GM21381 (cell line): ENCODE measurements at regions not wholly inside any gene's neighbourhood (a gene's known extent, or its start where the extent isn't known, plus 50 kb on each side); places are given as distances from the start of the nearest gene placed in this dataset.
A peak's percentile ranks its signal among the peaks of the same experiment; 100 is the strongest.

ENCODE experiments used
- ATAC-seq: cut with Tn5 transposase; IDR thresholded peaks from one replicate; pipeline ENCODE4 v1.9.1; 2021; ENCODE audit warnings: mild to moderate bottlenecking, moderate library complexity; ENCODE audit not compliant: unreplicated experiment

GRCh38 chr16:63361032-63361624 lies 1324.9 kb upstream of the CDH8 start:
- peak; percentile 60 for ATAC-seq

GRCh38 chr16:63349961-63350360 lies 1313.7 kb upstream of the CDH8 start:
- no peak for ATAC-seq

- no peak for ATAC-seq
Observed at GRCh38 chr16:63346000-63346399, 1309.8 kb upstream of the CDH8 start.

GRCh38 chr16:63337264-63337663 lies 1301.0 kb upstream of the CDH8 start:
- ATAC-seq = no peak

- ATAC-seq = no peak
Observed at GRCh38 chr16:63331111-63331510, 1294.9 kb upstream of the CDH8 start.

- ATAC-seq = no peak
Observed at GRCh38 chr16:63326736-63327339, 1290.6 kb upstream of the CDH8 start.

- no peak for ATAC-seq
Observed at GRCh38 chr16:63323722-63324705, 1287.8 kb upstream of the CDH8 start.

- ATAC-seq = no peak
Observed at GRCh38 chr16:63323055-63323454, 1286.8 kb upstream of the CDH8 start.

- no peak for ATAC-seq
Observed at GRCh38 chr16:63315229-63315628, 1279.0 kb upstream of the CDH8 start.

- no peak for ATAC-seq
Observed at GRCh38 chr16:63312346-63312745, 1276.1 kb upstream of the CDH8 start.

GRCh38 chr16:63311313-63311712 lies 1275.1 kb upstream of the CDH8 start:
- ATAC-seq = no peak

GRCh38 chr16:63302811-63303210 lies 1266.6 kb upstream of the CDH8 start:
- no peak for ATAC-seq

- ATAC-seq = no peak
Observed at GRCh38 chr16:63301349-63301748, 1265.1 kb upstream of the CDH8 start.

GRCh38 chr16:63298993-63299392 lies 1262.8 kb upstream of the CDH8 start:
- ATAC-seq = no peak

- no peak for ATAC-seq
Observed at GRCh38 chr16:63292036-63292435, 1255.8 kb upstream of the CDH8 start.

GRCh38 chr16:63289834-63290460 lies 1253.7 kb upstream of the CDH8 start:
- ATAC-seq = no peak

GRCh38 chr16:63287401-63287800 lies 1251.2 kb upstream of the CDH8 start:
- ATAC-seq = no peak

GRCh38 chr16:63283721-63284120 lies 1247.5 kb upstream of the CDH8 start:
- ATAC-seq = no peak

- ATAC-seq = no peak
Observed at GRCh38 chr16:63244631-63245030, 1208.4 kb upstream of the CDH8 start.

- no peak for ATAC-seq
Observed at GRCh38 chr16:63241497-63242028, 1205.3 kb upstream of the CDH8 start.

GRCh38 chr16:63239065-63239570 lies 1202.9 kb upstream of the CDH8 start:
- ATAC-seq = no peak
